ENCODE measurements at regions not wholly inside any gene's neighbourhood (a gene's known extent, or its start where the extent isn't known, plus 50 kb on each side); places are given as distances from the start of the nearest gene placed in this dataset.
"Not testable (repeated sequence)": the region's sequence is repeated elsewhere in the genome, so short reads cannot be mapped to it uniquely, and the experiment has no call there.

DNA sequence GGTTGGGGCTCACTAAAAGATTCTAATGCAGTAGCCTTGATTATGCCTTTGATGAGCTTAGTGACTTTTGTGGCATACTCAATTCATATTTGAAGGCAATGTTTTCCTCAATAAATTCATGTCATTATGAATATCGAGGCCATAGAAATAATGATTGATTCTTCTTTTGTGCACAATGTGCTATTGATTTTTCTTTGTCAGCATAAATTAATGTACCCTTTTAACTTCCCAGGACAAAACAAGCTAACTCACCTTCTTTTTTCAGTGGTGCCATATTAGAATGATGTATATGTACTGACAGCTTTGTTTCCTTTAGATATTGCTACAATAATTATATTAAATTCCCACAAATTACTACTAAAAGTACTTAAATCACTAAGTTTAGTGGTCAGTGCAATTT lies 484.3 kb upstream of the HS3ST5 start:
- TF ChIP-seq, protein P1, sequence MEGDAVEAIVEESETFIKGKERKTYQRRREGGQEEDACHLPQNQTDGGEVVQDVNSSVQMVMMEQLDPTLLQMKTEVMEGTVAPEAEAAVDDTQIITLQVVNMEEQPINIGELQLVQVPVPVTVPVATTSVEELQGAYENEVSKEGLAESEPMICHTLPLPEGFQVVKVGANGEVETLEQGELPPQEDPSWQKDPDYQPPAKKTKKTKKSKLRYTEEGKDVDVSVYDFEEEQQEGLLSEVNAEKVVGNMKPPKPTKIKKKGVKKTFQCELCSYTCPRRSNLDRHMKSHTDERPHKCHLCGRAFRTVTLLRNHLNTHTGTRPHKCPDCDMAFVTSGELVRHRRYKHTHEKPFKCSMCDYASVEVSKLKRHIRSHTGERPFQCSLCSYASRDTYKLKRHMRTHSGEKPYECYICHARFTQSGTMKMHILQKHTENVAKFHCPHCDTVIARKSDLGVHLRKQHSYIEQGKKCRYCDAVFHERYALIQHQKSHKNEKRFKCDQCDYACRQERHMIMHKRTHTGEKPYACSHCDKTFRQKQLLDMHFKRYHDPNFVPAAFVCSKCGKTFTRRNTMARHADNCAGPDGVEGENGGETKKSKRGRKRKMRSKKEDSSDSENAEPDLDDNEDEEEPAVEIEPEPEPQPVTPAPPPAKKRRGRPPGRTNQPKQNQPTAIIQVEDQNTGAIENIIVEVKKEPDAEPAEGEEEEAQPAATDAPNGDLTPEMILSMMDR (IDR thresholded peaks at IDR 0.05; ENCODE audit: low read depth, low read length, missing control alignments): no peak
- no peak overlapping the region for H3K4me3 ChIP-seq (replicated peaks; ENCODE audit: low read depth, low read length)
- no peak for DNase-seq (ENCODE audit: extremely low read depth, low read depth)

DNA sequence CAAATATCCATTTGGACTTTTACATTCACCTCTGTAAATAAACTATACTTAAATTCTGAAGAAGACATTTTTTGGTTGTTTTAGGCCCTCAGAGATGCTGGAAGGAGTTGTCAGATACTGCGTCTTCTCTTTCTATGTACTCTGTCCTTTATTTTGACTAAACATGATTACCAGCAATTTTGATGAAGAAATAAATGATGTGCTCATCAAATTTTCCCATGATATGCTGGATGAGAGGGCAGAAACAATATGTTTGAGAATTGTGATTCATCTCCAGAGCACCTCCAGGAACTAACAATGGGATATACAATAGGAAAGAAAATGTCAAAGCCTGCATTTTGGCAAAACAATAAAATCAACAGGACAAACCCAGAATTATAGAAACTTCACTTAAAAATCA lies 481.6 kb upstream of the HS3ST5 start:
- H3K4me3 ChIP-seq (replicated peaks; ENCODE audit: low read depth, low read length): no peak overlapping the region
- DNase-seq (ENCODE audit: extremely low read depth, low read depth): no peak
- TF ChIP-seq, protein P1 (IDR thresholded peaks at IDR 0.05; ENCODE audit: low read depth, low read length, missing control alignments): no peak

DNA sequence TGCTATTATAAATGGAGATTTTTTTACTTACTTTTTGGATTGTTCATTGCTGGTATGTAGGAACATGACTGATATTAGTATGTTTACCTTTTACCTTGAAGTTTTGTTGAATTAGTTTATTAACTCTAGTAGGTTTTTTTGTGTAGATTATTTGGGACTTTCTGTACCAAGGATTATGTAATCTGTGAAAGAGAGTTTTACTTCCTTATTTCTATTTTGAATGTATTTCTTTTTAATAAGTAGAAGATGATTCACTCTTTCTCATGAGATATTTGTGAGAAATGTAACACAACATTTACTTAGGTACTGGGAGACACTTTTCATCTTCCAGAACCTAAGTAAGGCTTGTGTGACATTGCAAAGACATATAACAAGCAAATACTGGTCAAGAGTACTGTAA lies 473.9 kb upstream of the HS3ST5 start:
- H3K4me3 ChIP-seq (replicated peaks; ENCODE audit: low read depth, low read length): no peak overlapping the region
- no peak for DNase-seq (ENCODE audit: extremely low read depth, low read depth)
- TF ChIP-seq, protein P1 (IDR thresholded peaks at IDR 0.05; ENCODE audit: low read depth, low read length, missing control alignments): no peak

DNA sequence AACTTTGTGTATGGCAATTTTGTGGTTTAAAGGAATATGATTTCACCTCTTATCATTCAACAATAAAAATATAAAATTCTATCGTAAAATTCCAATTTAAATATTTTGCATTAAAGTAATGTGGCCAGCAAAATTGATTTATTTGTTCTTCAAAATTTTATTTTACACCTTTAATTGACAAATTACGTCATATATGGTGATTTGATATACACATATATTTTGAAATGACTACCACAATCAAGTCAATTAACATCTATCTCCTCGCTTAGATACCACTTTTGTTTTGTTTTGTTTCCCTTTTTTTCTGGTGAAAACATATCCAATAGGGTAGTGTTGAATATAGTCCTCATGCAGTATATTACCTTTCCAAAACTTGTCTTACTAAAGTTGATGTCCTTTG lies 467.6 kb upstream of the HS3ST5 start:
- TF ChIP-seq, protein P1 (IDR thresholded peaks at IDR 0.05; ENCODE audit: low read depth, low read length, missing control alignments): no peak
- H3K4me3 ChIP-seq (replicated peaks; ENCODE audit: low read depth, low read length): no peak overlapping the region
- DNase-seq (ENCODE audit: extremely low read depth, low read depth): no peak

DNA sequence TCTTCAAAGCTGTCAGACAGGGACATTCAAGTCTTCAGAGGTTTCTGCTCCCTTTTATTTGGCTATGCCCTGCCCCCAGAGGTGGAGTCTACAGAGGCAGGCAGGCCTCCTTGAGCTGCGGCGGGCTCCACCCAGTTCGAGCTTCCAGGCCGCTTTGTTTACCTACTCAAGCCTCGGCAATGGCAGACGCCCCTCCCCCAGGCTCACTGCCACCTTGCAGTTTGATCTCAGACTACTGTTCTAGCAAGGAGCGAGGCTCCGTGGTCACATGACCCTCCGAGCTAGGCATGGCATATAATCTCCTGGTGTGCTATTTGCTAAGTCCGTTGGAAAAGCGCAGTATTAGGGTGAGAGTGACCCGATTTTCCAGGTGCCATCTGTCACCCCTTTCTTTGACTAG lies 462.6 kb upstream of the HS3ST5 start:
- not testable (repeated sequence) for DNase-seq (ENCODE audit: extremely low read depth, low read depth); H3K4me3 ChIP-seq (replicated peaks; ENCODE audit: low read depth, low read length)

DNA sequence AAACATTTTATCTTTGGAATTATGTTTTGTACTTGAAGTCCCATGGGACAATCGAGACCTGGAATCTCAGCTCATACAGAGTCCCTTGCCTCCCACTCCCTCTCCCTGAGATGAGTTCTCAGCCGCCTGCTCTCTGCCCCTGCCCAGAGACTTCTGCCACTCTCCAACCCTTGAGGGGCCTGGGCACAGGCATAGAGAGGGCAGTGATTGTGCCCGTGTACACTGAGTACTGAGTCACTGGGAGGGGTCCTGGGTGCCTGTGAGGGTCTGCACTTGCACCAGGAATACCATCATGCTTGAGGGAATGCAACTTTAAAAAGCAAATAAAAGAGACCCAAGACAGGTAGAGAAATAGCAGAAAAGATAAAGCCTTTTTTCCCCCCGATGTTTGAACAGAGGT lies 453.8 kb upstream of the HS3ST5 start:
- no peak overlapping the region for H3K4me3 ChIP-seq (replicated peaks; ENCODE audit: low read depth, low read length)
- no peak for DNase-seq (ENCODE audit: extremely low read depth, low read depth)
- TF ChIP-seq, protein P1 (IDR thresholded peaks at IDR 0.05; ENCODE audit: low read depth, low read length, missing control alignments): no peak

DNA sequence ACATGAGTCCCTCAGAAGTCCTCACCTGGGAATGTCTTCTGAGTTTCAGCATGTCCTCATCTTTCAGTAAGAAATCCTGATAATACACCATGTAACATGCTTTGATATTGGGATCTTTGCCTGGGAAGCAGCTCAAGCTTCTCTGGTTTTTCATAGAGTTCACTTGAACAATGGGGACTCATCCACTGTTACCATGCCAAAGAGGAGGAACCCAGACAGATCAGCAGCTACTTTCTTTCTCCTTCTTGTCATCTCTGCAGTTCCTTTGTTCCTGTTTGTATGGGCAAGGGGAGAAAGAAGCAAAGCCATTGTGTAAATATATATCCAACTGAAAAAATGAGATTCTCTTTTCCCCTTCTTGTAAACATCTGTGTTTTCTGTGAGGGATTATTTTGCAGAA lies 450.6 kb upstream of the HS3ST5 start:
- no peak for DNase-seq (ENCODE audit: extremely low read depth, low read depth)
- TF ChIP-seq, protein P1 (IDR thresholded peaks at IDR 0.05; ENCODE audit: low read depth, low read length, missing control alignments): no peak
- H3K4me3 ChIP-seq (replicated peaks; ENCODE audit: low read depth, low read length): no peak overlapping the region

Data from HFF-Myc (cell line).